SK-N-SH (cell line): ENCODE measurements at regions not wholly inside any gene's neighbourhood (a gene's known extent, or its start where the extent isn't known, plus 50 kb on each side); places are given as distances from the start of the nearest gene placed in this dataset.

ENCODE experiments used
- CTCF ChIP-seq: fragments of 200-600 bp; sonication (generic); IDR thresholded peaks from 2 replicates; pipeline ENCODE4 v1.6.1; 2017; ENCODE audit warnings: antibody characterized with exemption, mild to moderate bottlenecking, moderate library complexity
- EZH2phosphoT487 ChIP-seq: fragments of 200-600 bp; sonication (generic); IDR thresholded peaks from 2 replicates; pipeline ENCODE4 v1.6.1; 2017; ENCODE audit warnings: low read depth, mixed run types, mild to moderate bottlenecking, antibody characterized with exemption, moderate library complexity, borderline replicate concordance
- MAX ChIP-seq: IDR thresholded peaks from 2 replicates; pipeline ENCODE4 v1.4.0; 2012; ENCODE audit warnings: low read depth
- NFIC ChIP-seq: IDR thresholded peaks from 2 replicates; pipeline ENCODE4 v1.4.0; 2012; ENCODE audit warnings: borderline replicate concordance
- NRF1 ChIP-seq: IDR thresholded peaks from 2 replicates; pipeline ENCODE4 v1.6.1; 2012; ENCODE audit warnings: low read depth, mild to moderate bottlenecking, low read length
- PBX3 ChIP-seq: IDR thresholded peaks from 2 replicates; pipeline ENCODE4; 2012
- POLR2AphosphoS5 ChIP-seq: IDR thresholded peaks from 2 replicates; pipeline ENCODE4 v1.6.1; 2012; ENCODE audit warnings: low read depth, low read length
- RAD21 ChIP-seq: IDR thresholded peaks from 2 replicates; pipeline ENCODE4 v1.6.1; 2012; ENCODE audit warnings: mild to moderate bottlenecking, low read length
- RFX5 ChIP-seq: IDR thresholded peaks from 2 replicates; pipeline ENCODE4 v1.6.1; 2012; ENCODE audit warnings: mild to moderate bottlenecking, improper control_type of control experiment, low read length
- TAF1 ChIP-seq: IDR thresholded peaks from 2 replicates; pipeline ENCODE4 v1.6.1; 2012; ENCODE audit warnings: low read depth, mild to moderate bottlenecking, low read length, moderate library complexity, borderline replicate concordance
- USF1 ChIP-seq: IDR thresholded peaks from 2 replicates; pipeline ENCODE4 v1.4.0; 2012; ENCODE audit warnings: low read depth, borderline replicate concordance
- ZBTB33 ChIP-seq: IDR thresholded peaks from 2 replicates; pipeline ENCODE4 v1.4.0; 2012; ENCODE audit warnings: low read depth, borderline replicate concordance

DNA sequence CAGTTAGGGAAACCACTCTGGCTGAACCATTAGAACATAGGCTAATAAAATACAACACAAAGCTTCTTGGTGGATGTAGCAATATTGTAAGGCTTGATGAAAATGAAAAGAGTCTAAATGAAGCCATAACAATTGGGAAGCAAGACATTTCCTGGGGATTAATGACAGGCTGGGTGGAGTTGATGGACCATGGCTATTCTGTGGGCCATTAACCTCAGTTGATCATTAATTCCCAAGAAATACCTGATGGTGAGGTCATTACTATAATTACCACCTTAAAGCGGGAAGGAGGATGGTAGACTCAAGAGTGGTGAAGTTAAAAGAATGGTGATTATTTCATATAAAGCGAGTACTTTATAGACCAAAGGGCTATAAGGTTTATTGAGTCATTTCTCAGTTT lies 455.8 kb upstream of the MAP3K7 start:
- TF ChIP-seq CTCF (no peak), USF1 (no peak), RAD21 (no peak), TAF1 (no peak), EZH2phosphoT487 (no peak), NRF1 (no peak), PBX3 (no peak), ZBTB33 (no peak), POLR2AphosphoS5 (no peak), MAX (no peak), NFIC (no peak), RFX5 (no peak)
